Vagina (tissue), 2 donors: ENCODE measurements at regions not wholly inside any gene's neighbourhood (a gene's known extent, or its start where the extent isn't known, plus 50 kb on each side); places are given as distances from the start of the nearest gene placed in this dataset.

Experiments used
- POLR2A ChIP-seq, 2 donors: fragments of 450-650 bp; IDR thresholded peaks; one replicate each; pipeline ENCODE4 v1.6.1; 2017; ENCODE audit warnings: antibody characterized with exemption in 2 of 2, mild to moderate bottlenecking in 2 of 2, moderate library complexity in 2 of 2
- TF ChIP-seq, protein P1 (sequence below), 3 experiments: fragments of 450-650 bp in 2 of 3; fragments of 200-600 bp in 1 of 3; sonication (generic) in 1 of 3; IDR thresholded peaks; one replicate each; pipeline ENCODE4 v1.5.1; 2017 to 2019; ENCODE audit warnings: antibody characterized with exemption in 3 of 3, mild to moderate bottlenecking in 2 of 3, moderate library complexity in 2 of 3

DNA sequence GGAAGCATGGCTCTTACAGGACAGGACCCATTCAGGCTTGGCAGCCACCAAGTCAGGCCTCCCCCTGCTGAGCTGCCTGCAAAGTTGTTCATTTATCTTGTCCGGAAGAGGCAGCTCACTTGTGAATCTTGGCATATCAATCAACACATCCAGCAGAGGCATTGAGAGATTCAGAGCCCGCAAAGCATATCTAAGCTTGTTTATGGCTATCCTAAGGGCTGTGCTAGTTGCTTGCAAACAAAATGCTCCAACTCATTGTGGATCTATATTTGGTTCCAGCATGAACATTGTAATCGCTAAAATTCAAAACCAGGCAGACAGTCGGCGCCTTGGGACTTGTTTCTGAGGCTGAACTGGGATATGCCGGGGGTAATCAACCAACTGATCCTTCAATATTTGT is 106.1 kb downstream of the UNC5CL start:
- TF ChIP-seq, protein P1, sequence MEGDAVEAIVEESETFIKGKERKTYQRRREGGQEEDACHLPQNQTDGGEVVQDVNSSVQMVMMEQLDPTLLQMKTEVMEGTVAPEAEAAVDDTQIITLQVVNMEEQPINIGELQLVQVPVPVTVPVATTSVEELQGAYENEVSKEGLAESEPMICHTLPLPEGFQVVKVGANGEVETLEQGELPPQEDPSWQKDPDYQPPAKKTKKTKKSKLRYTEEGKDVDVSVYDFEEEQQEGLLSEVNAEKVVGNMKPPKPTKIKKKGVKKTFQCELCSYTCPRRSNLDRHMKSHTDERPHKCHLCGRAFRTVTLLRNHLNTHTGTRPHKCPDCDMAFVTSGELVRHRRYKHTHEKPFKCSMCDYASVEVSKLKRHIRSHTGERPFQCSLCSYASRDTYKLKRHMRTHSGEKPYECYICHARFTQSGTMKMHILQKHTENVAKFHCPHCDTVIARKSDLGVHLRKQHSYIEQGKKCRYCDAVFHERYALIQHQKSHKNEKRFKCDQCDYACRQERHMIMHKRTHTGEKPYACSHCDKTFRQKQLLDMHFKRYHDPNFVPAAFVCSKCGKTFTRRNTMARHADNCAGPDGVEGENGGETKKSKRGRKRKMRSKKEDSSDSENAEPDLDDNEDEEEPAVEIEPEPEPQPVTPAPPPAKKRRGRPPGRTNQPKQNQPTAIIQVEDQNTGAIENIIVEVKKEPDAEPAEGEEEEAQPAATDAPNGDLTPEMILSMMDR (IDR thresholded peaks at IDR 0.05) = no peak
- TF ChIP-seq POLR2A (IDR thresholded peaks at IDR 0.05) = no peak
